NCI-H2196 (cell line): ENCODE measurements at regions not wholly inside any gene's neighbourhood (a gene's known extent, or its start where the extent isn't known, plus 50 kb on each side); places are given as distances from the start of the nearest gene placed in this dataset.

Experiments
- DNase-seq: peaks from one replicate; lab custom pipeline; 2025; ENCODE audit not compliant: unreplicated experiment; lab: John Stamatoyannopoulos, UW

DNA sequence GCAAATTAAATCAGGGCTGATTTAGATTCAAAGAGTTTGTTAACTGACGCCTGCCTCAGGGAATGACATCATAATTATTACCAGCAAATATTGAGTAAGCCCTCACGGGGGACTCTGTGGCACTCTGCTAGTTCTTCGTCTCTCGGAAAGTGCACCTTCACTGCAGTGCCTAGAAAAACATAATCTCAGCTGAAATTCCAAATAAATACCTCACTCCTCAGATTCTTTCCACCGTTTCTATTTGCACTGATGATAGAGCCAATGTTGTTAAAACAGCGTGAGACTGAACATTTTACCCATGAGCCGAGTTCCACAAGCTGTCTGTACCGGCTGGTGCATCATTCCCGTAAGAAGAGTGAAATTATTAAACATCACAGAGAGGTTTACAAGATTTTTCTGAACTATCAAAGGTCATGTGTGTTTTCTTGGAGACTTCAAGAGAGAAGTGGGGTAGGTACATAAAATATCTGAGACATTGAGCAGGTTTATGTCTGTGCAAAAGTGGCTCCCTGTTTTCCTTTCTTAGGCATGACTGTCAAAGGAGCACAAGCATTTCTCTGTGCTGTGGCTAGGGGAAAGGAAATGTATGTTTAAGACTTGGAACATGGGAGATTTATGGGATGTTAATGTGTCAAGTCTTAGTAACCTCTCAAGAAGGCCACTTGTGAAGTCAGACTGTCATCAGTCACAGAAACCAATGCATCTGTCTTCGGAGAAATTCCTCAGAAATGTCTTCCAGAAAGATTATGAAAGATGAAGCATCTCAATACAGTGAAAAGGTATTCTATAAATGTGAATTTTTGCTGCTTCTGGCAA lies 119.6 kb downstream of the CBLL2 start:
- DNase-seq, result no peak

- no peak for DNase-seq
Observed at GRCh38 chrX:22395372-22395771, 122.7 kb downstream of the CBLL2 start.

GRCh38 chrX:22396408-22396807 lies 123.7 kb downstream of the CBLL2 start:
- no peak for DNase-seq

DNA sequence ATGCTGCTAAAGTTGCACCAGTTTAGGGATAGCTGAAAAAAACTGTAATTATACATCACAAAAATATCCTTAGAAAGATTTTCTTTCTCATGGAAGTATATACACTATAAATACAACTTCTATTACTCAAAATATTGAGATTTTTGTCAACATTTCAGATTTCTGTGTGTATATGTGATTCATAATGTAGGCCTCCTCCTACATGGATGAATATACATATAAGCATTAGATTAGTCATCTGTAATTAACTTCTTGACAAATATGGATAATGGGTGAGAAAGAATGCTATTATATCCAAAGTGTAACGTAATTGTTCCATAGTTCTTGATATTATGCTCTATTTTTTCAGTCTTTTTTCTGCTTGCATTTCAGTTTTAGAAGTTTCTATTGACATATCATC lies 124.9 kb downstream of the CBLL2 start:
- DNase-seq, result no peak

GRCh38 chrX:22399437-22400192 lies 126.9 kb downstream of the CBLL2 start:
- no peak for DNase-seq

DNA sequence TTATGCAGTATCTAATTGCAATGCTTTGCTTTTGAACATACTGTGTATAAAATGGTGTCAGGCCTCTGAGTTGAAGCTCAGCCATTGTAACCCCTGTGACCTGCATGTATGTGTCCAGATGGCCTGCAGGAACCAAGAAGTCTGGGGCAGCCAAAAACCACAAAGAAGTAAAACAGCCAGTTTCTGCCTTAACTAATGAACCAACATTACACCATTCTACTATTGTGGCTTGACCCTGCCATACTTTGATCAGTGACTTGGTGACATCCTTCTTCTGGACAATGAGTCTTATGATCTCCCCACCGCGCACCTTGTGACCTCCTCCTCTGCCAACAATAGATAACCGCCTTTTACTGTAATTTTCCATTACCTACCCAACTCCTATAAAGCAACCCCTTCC lies 131.6 kb downstream of the CBLL2 start:
- DNase-seq, result no peak

DNA sequence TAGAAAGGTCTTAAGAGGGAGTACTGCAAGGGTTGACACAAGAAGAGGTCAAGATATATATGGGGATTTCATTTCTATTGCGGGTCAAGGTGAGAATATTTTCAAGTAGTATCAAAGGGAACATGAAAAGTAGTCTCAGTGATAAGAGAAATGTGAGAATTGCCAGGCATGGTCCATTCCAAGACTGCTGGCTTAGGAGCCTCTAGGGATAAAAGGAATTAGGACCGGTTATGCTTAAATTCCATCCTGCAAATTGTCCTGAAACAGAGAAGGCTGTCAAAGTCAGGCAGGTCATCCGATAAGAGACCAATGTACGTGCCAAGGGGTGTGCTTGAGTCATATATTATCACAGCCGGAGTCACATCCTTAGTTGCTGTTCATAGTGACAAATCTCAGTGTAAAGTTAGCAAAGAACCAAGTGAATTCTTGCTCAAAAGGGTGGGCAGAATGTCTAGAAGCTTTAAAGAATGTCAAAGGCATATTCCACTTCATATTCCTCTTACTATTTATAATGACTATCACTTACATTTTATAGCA lies 133.6 kb downstream of the CBLL2 start:
- DNase-seq, result no peak

DNA sequence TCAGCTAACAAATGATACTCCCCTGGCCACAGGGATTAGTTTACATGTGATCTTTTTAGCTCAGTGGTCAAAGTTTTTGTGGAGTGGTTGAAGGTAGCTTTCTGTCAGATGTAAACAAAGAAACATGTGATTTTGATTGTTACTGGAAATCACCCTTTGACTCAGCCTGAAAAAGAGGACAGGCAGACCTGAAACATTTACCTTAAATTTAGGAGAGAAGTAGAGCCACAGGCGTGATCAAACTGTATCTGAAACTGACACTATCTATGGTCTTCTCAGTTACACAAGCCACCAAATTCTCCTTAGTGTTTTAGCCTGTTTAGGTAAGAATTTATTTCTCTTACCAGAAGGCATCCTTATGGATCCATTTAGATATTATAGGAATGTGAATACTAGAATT lies 136.7 kb downstream of the CBLL2 start:
- no peak for DNase-seq

DNA sequence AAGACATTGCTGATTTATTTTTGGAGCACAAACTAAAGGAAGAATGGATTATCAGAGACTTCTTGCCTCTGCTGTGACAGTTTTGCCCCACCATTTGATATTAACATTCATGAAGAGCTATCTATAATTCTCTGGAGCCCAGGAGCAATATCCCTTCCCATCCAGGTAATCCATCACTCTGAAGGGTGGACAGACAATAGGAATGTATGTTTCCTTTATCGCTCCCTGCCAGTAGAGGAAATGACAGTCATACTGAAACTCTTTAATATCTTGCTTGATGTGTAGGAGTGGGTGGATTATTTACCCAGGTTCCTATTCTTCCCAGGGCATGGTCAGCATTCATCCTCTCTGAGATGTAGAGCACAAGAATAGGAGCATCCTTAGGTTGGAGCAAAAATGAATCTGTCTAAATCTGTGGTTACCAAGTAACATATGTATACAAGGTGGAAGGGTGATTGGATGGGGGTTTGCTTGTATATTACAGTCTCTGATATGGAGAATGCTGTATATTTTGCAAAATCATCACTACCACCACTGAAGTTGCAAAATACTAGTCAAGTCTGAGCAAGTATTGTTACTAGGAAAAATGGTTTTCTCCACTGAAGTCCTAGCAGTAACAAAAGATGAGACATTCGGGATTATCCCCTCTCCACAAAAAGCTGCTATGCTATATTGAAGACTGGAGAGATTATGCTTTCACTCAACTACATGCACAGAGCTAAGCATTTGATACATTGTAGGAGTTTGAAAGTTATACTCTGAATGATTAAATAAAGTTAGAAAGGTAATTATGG lies 151.6 kb downstream of the CBLL2 start:
- no peak for DNase-seq

DNA sequence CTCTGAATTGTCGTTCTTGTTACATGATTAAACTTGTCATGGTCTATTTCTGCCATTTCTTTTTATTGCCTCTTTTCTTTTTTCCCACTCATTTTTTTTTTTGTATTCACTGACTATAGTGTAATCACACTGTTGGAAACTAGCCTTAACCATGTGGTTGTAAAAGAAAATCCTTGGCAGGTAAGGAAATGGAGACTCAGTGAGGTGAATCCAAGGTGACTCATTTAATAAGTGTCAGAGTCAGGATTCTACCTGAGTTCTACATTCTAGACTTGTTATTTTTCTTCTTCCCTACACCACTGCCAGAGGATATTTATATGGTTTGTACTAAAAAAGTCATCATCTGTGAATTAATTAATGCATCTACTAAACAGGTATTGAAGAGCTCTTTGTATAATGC lies 152.2 kb downstream of the CBLL2 start:
- no peak for DNase-seq

GRCh38 chrX:22429704-22430103 lies 157.0 kb downstream of the CBLL2 start:
- DNase-seq, result no peak

DNA sequence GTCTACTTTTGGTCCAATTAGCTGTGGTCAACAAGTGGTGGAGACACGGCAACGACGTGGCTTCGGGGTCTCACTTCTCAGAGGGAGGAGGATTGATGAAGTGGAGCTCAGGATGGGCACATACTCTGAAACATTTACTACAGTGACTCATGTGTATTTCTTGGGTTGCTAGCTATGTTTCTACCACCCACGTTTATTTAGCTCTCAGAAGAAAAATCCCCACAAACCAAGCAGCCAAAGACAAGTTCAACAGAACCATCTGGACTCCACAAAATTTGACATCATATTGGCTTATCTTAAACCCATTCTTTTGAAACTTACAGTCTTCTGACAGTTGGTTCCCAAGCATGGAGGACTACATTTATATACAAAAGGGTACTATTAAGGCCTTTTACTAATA lies 158.0 kb downstream of the CBLL2 start:
- no peak for DNase-seq

GRCh38 chrX:22433292-22434070 lies 160.8 kb downstream of the CBLL2 start:
- DNase-seq, result no peak

- no peak for DNase-seq
Observed at GRCh38 chrX:22445880-22446279, 173.2 kb downstream of the CBLL2 start.

DNA sequence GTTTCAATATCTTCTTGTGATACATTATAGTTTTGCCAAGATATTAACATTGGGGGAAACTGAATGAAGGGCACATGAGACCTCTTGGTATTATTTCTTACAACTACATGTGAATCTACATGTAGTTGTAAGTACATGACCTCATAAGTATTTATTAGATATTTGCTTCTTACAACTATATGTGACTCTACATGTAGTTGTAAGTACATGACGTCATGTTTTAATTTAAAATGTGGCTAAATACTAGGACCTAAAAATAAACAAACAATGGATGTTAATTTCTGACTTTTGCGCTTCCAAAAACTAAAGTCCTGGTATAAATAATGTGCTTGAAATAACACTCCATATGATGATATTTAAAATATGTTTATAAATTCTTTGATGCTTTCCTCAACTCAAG lies 190.2 kb downstream of the CBLL2 start:
- DNase-seq, result no peak

- DNase-seq, result no peak
Observed at GRCh38 chrX:22467571-22467970, 194.9 kb downstream of the CBLL2 start.

- DNase-seq, result no peak
Observed at GRCh38 chrX:22481436-22481835, 208.7 kb downstream of the CBLL2 start.

GRCh38 chrX:22486296-22486695 lies 213.6 kb downstream of the CBLL2 start:
- DNase-seq, result no peak

GRCh38 chrX:22516893-22517292 lies 244.2 kb downstream of the CBLL2 start:
- no peak for DNase-seq

DNA sequence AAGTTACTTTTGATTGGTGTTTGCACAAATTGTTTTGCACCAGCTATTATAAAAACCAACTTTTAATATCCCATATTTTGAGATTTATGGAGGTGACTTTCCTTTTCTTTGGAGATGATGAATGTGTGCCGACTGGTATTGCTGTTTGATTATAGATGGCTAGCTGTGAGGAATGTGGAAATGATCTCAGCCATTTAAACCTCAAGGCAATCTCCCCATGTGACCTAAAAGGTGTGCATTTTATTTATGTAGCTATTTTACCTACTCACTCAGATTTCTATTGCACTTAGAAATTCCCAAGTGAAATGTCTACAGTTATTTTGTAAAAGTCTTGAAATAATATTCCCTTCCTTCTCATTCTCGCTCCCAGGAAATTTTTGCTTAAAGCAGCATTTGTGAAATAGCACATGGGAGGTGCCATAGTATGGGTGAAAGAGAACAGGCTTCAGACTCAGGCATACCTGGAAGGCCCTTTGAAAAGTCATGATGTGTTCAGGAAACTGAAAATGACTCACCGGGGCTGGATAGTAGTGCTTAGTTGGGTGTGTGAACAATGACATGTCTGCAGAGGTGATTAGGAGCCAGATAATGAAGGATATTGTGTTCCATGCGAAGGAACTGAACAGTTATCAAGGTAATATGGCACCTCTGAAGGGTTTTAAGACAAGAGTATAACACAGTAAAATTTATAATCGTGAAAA lies 247.6 kb downstream of the CBLL2 start:
- no peak for DNase-seq
